Fibroblast of skin of abdomen (primary cell): ENCODE measurements at regions not wholly inside any gene's neighbourhood (a gene's known extent, or its start where the extent isn't known, plus 50 kb on each side); places are given as distances from the start of the nearest gene placed in this dataset.

Experiments
- DNase-seq: peaks from one replicate; pipeline ENCODE4 v3.0.0-alpha.2; 2013

- peak; percentile 97 for DNase-seq
Observed at GRCh38 chr11:103624708-103625623, 411.5 kb upstream of the DDI1 start.

- no peak for DNase-seq
Observed at GRCh38 chr11:103625624-103625965, 410.8 kb upstream of the DDI1 start.

GRCh38 chr11:103628121-103628520 lies 408.3 kb upstream of the DDI1 start:
- DNase-seq = no peak

GRCh38 chr11:103631841-103632240 lies 404.6 kb upstream of the DDI1 start:
- peak; percentile 44 for DNase-seq

- peak; percentile 95 for DNase-seq
Observed at GRCh38 chr11:103633068-103633788, 403.2 kb upstream of the DDI1 start.

- peak; percentile 22 for DNase-seq
Observed at GRCh38 chr11:103633819-103634590, 402.4 kb upstream of the DDI1 start.

GRCh38 chr11:103636232-103636631 lies 400.2 kb upstream of the DDI1 start:
- no peak for DNase-seq

GRCh38 chr11:103637295-103637694 lies 399.1 kb upstream of the DDI1 start:
- DNase-seq = peak; percentile 54

GRCh38 chr11:103637831-103638230 lies 398.6 kb upstream of the DDI1 start:
- peak; percentile 24 for DNase-seq

- no peak for DNase-seq
Observed at GRCh38 chr11:103644676-103645075, 391.8 kb upstream of the DDI1 start.

GRCh38 chr11:103648054-103648453 lies 388.4 kb upstream of the DDI1 start:
- no peak for DNase-seq

GRCh38 chr11:103648670-103649400 lies 387.6 kb upstream of the DDI1 start:
- peak; percentile 43 for DNase-seq

- no peak for DNase-seq
Observed at GRCh38 chr11:103649401-103649895, 387.0 kb upstream of the DDI1 start.

- no peak for DNase-seq
Observed at GRCh38 chr11:103650330-103650729, 386.1 kb upstream of the DDI1 start.

GRCh38 chr11:103651341-103651998 lies 385.0 kb upstream of the DDI1 start:
- DNase-seq = no peak

GRCh38 chr11:103652013-103652412 lies 384.4 kb upstream of the DDI1 start:
- DNase-seq = peak; percentile 83

GRCh38 chr11:103656382-103656781 lies 380.1 kb upstream of the DDI1 start:
- no peak for DNase-seq

GRCh38 chr11:103659206-103659618 lies 377.2 kb upstream of the DDI1 start:
- DNase-seq = no peak

- DNase-seq = no peak
Observed at GRCh38 chr11:103659743-103660142, 376.7 kb upstream of the DDI1 start.

GRCh38 chr11:103661185-103661584 lies 375.3 kb upstream of the DDI1 start:
- no peak for DNase-seq

- no peak for DNase-seq
Observed at GRCh38 chr11:103661991-103662390, 374.4 kb upstream of the DDI1 start.

GRCh38 chr11:103662880-103663279 lies 373.6 kb upstream of the DDI1 start:
- DNase-seq = no peak
